ENCODE measurements at regions not wholly inside any gene's neighbourhood (a gene's known extent, or its start where the extent isn't known, plus 50 kb on each side); places are given as distances from the start of the nearest gene placed in this dataset.

- DNase-seq (ENCODE audit: low spot score) = no peak
These were observed 1095.1 kb downstream of the GALC start for GRCh38 chr14:86897704-86898513.

GRCh38 chr14:86897224-86897623, 1095.8 kb downstream of the GALC start:
- DNase-seq (ENCODE audit: low spot score) = no peak

GRCh38 chr14:86896701-86897100, 1096.3 kb downstream of the GALC start:
- DNase-seq (ENCODE audit: low spot score) = no peak

GRCh38 chr14:86892152-86892956, 1100.6 kb downstream of the GALC start:
- no peak for DNase-seq (ENCODE audit: low spot score)

- DNase-seq (ENCODE audit: low spot score) = no peak
These were observed 1107.7 kb downstream of the GALC start for GRCh38 chr14:86885280-86885679.

GRCh38 chr14:86884498-86884897, 1108.5 kb downstream of the GALC start:
- no peak for DNase-seq (ENCODE audit: low spot score)

GRCh38 chr14:86882818-86883217, 1110.2 kb downstream of the GALC start:
- no peak for DNase-seq (ENCODE audit: low spot score)

- DNase-seq (ENCODE audit: low spot score) = no peak
These were observed 1127.0 kb downstream of the GALC start for GRCh38 chr14:86865934-86866333.

GRCh38 chr14:86858591-86858990, 1134.4 kb downstream of the GALC start:
- no peak for DNase-seq (ENCODE audit: low spot score)

GRCh38 chr14:86858031-86858430, 1135.0 kb downstream of the GALC start:
- no peak for DNase-seq (ENCODE audit: low spot score)

- DNase-seq (ENCODE audit: low spot score) = no peak
These were observed 1140.5 kb downstream of the GALC start for GRCh38 chr14:86852530-86852929.

- no peak for DNase-seq (ENCODE audit: low spot score)
These were observed 1145.8 kb downstream of the GALC start for GRCh38 chr14:86847140-86847539.

GRCh38 chr14:86838363-86838762, 1154.6 kb downstream of the GALC start:
- no peak for DNase-seq (ENCODE audit: low spot score)

GRCh38 chr14:86826661-86827060, 1166.3 kb downstream of the GALC start:
- no peak for DNase-seq (ENCODE audit: low spot score)

- no peak for DNase-seq (ENCODE audit: low spot score)
These were observed 1168.8 kb downstream of the GALC start for GRCh38 chr14:86824167-86824566.

- DNase-seq (ENCODE audit: low spot score) = no peak
These were observed 1169.4 kb downstream of the GALC start for GRCh38 chr14:86823581-86823980.

- no peak for DNase-seq (ENCODE audit: low spot score)
These were observed 1177.6 kb downstream of the GALC start for GRCh38 chr14:86815341-86815740.

GRCh38 chr14:86802726-86803125, 1190.3 kb downstream of the GALC start:
- DNase-seq (ENCODE audit: low spot score) = no peak

- DNase-seq (ENCODE audit: low spot score) = no peak
These were observed 1193.7 kb downstream of the GALC start for GRCh38 chr14:86799244-86799647.

GRCh38 chr14:86798330-86798729, 1194.7 kb downstream of the GALC start:
- DNase-seq (ENCODE audit: low spot score) = no peak

GRCh38 chr14:86797075-86797351, 1196.0 kb downstream of the GALC start:
- no peak for DNase-seq (ENCODE audit: low spot score)

GRCh38 chr14:86796221-86797074, 1196.5 kb downstream of the GALC start:
- no peak for DNase-seq (ENCODE audit: low spot score)

- DNase-seq (ENCODE audit: low spot score) = no peak
These were observed 1198.3 kb downstream of the GALC start for GRCh38 chr14:86794689-86795088.

Data from HuH-7.5 (cell line).